H1 (cell line): ENCODE measurements at regions not wholly inside any gene's neighbourhood (a gene's known extent, or its start where the extent isn't known, plus 50 kb on each side); places are given as distances from the start of the nearest gene placed in this dataset.

Source experiments
- CTCF ChIA-PET: fragments of 300-600 bp; sonication (Branson Sonifier 250); formaldehyde crosslinking; loops from one replicate; lab custom pipeline; 2021; ENCODE audit not compliant: partially characterized antibody; lab: Charles Lee
- POLR2A ChIA-PET: fragments of 300-600 bp; sonication (Branson Sonifier 250); formaldehyde crosslinking; loops from one replicate; lab custom pipeline; 2021; ENCODE audit warnings: inconsistent platforms; ENCODE audit not compliant: partially characterized antibody; lab: Charles Lee
- DNase-seq, 2 experiments: peaks; one replicate each; pipeline versions ENCODE4 v3.0.0 to v3.0.0-alpha.2; 2010 to 2022; ENCODE audit warnings: low spot score in 2 of 2, low read depth in 1 of 2, mixed read lengths in 1 of 2
- FAIRE-seq: peaks from 2 replicates; lab custom pipeline; 2011; peaks lifted over from hg19 to GRCh38; lab: Jason Lieb, UNC
- H2AFZ ChIP-seq: 2 replicates; pipeline ENCODE4 v1.8.1; 2012; ENCODE audit warnings: low read length, inconsistent platforms
- H2AK5ac ChIP-seq: 2 replicates; pipeline ENCODE4 v1.6.1; 2013; ENCODE audit warnings: low read depth, low read length
- H2BK120ac ChIP-seq: replicated peaks from 2 replicates; pipeline ENCODE3; 2013; ENCODE audit warnings: low read depth, low read length, inconsistent platforms
- H2BK12ac ChIP-seq: 2 replicates; pipeline ENCODE4 v1.6.1; 2013; ENCODE audit warnings: low read depth, low read length
- H2BK15ac ChIP-seq: 2 replicates; pipeline ENCODE4 v1.6.1; 2013; ENCODE audit warnings: low read length
- H2BK20ac ChIP-seq: 2 replicates; pipeline ENCODE4 v1.6.1; 2013; ENCODE audit warnings: low read length
- H2BK5ac ChIP-seq: 2 replicates; pipeline ENCODE4 v1.6.1; 2013; ENCODE audit warnings: low read depth, low read length
- H3K14ac ChIP-seq: 2 replicates; pipeline ENCODE4 v1.6.1; 2013; ENCODE audit warnings: inconsistent platforms; ENCODE audit not compliant: insufficient read length
- H3K18ac ChIP-seq: 2 replicates; pipeline ENCODE4 v1.6.1; 2013; ENCODE audit warnings: low read length; ENCODE audit errors: extremely low read depth
- H3K23ac ChIP-seq: 2 replicates; pipeline ENCODE4 v1.6.1; 2013; ENCODE audit warnings: inconsistent platforms; ENCODE audit not compliant: insufficient read length
- H3K23me2 ChIP-seq: 2 replicates; pipeline ENCODE4 v1.6.1; 2013; ENCODE audit warnings: low read depth, low read length
- H3K27ac ChIP-seq: 2 replicates; pipeline ENCODE4 v1.6.1; 2011; ENCODE audit warnings: low read depth, low read length, inconsistent platforms
- H3K27me3 ChIP-seq, 4 experiments: replicated peaks in 1 of 4; 1 replicate in 1 of 4; 2 replicates in 3 of 4; pipeline versions ENCODE4 v1.6.1 to v1.8.1; 2011 to 2013; ENCODE audit warnings: low read length in 3 of 4, mild to moderate bottlenecking in 3 of 4, inconsistent platforms in 2 of 4, mixed read lengths in 2 of 4, moderate library complexity in 1 of 4; ENCODE audit not compliant: control insufficient read depth in 3 of 4, insufficient read depth in 3 of 4; ENCODE audit errors: extremely low read depth in 1 of 4
- H3K36me3 ChIP-seq, 4 experiments: 2 replicates each; pipeline versions ENCODE4 v1.6.1 to v1.8.1; 2011 to 2013; ENCODE audit warnings: mild to moderate bottlenecking in 4 of 4, low read length in 3 of 4, moderate library complexity in 2 of 4, control low read depth in 1 of 4, inconsistent platforms in 1 of 4; ENCODE audit not compliant: insufficient read depth in 4 of 4, control insufficient read depth in 2 of 4
- H3K4ac ChIP-seq: replicated peaks from 2 replicates; pipeline ENCODE3; 2013; ENCODE audit warnings: low read length, low read depth, mixed read lengths, inconsistent platforms; ENCODE audit not compliant: insufficient read length
- H3K4me1 ChIP-seq, 4 experiments: replicated peaks in 1 of 4; 1 replicate in 1 of 4; 2 replicates in 3 of 4; pipeline versions ENCODE4 v1.6.1 to v1.8.1; 2011 to 2013; ENCODE audit warnings: low read length in 3 of 4, inconsistent platforms in 2 of 4, mixed read lengths in 1 of 4; ENCODE audit not compliant: insufficient read depth in 4 of 4, control insufficient read depth in 3 of 4
- H3K4me2 ChIP-seq, 2 experiments: 2 replicates each; pipeline versions ENCODE4 v1.6.1 to v1.8.1; 2011 to 2013; ENCODE audit warnings: low read depth in 2 of 2, low read length in 2 of 2, control low read depth in 1 of 2, inconsistent platforms in 1 of 2, mild to moderate bottlenecking in 1 of 2; ENCODE audit not compliant: insufficient read depth in 1 of 2
- H3K4me3 ChIP-seq, 4 experiments: fragments of 200-600, 300-600 bp in 1 of 4; sonication (generic), shearing (Covaris generic), sonication (Bioruptor Twin) in 1 of 4; 2 replicates each; pipeline versions ENCODE4 v1.5.1 to v1.8.1; 2011 to 2016; ENCODE audit warnings: low read length in 4 of 4, low read depth in 3 of 4, control low read depth in 2 of 4, inconsistent platforms in 2 of 4, mild to moderate bottlenecking in 2 of 4, mixed read lengths in 1 of 4, moderate library complexity in 1 of 4; ENCODE audit not compliant: insufficient read depth in 2 of 4; ENCODE audit errors: extremely low read depth in 1 of 4
- H3K56ac ChIP-seq: replicated peaks from 2 replicates; pipeline ENCODE3; 2013; ENCODE audit warnings: low read depth, mild to moderate bottlenecking, mixed read lengths, low read length, inconsistent platforms; ENCODE audit not compliant: insufficient read length
- H3K79me1 ChIP-seq: 2 replicates; pipeline ENCODE4 v1.6.1; 2013; ENCODE audit warnings: low read depth, low read length, control low read depth
- H3K79me2 ChIP-seq, 2 experiments: 2 replicates each; pipeline versions ENCODE4 v1.6.1 to v1.8.1; 2012 to 2013; ENCODE audit warnings: low read length in 2 of 2, mild to moderate bottlenecking in 2 of 2, inconsistent platforms in 1 of 2; ENCODE audit not compliant: insufficient read depth in 2 of 2, control insufficient read depth in 1 of 2
- H3K9ac ChIP-seq, 4 experiments: replicated peaks in 1 of 4; 1 replicate in 1 of 4; 2 replicates in 3 of 4; pipeline versions ENCODE4 v1.6.1 to v1.8.1; 2011 to 2013; ENCODE audit warnings: low read depth in 3 of 4, low read length in 3 of 4, control low read depth in 2 of 4, mild to moderate bottlenecking in 2 of 4, moderate library complexity in 2 of 4, inconsistent platforms in 1 of 4; ENCODE audit errors: extremely low read depth in 1 of 4
- H3K9me3 ChIP-seq, 2 experiments: 2 replicates each; pipeline versions ENCODE4 v1.6.1 to v1.8.1; 2012 to 2013; ENCODE audit warnings: mild to moderate bottlenecking in 2 of 2, moderate library complexity in 2 of 2, control low read depth in 1 of 2, inconsistent platforms in 1 of 2, low read depth in 1 of 2, low read length in 1 of 2, mixed read lengths in 1 of 2; ENCODE audit not compliant: insufficient read depth in 2 of 2
- H4K20me1 ChIP-seq, 2 experiments: replicated peaks in 1 of 2; 2 replicates each; pipeline versions ENCODE3 to v1.8.1; 2011 to 2013; ENCODE audit warnings: inconsistent platforms in 2 of 2, low read length in 2 of 2, mild to moderate bottlenecking in 1 of 2; ENCODE audit not compliant: insufficient read depth in 2 of 2, control insufficient read depth in 1 of 2
- H4K5ac ChIP-seq: 2 replicates; pipeline ENCODE4 v1.6.1; 2013; ENCODE audit warnings: low read length, low read depth, mixed read lengths, inconsistent platforms; ENCODE audit not compliant: insufficient read length
- H4K8ac ChIP-seq: 2 replicates; pipeline ENCODE4 v1.8.0; 2013; ENCODE audit warnings: mild to moderate bottlenecking, moderate library complexity, low read length, inconsistent platforms; ENCODE audit not compliant: insufficient read depth; ENCODE audit errors: extremely low read depth
- H4K91ac ChIP-seq: replicated peaks from 2 replicates; pipeline ENCODE3; 2013; ENCODE audit warnings: low read length, mixed read lengths, inconsistent platforms; ENCODE audit not compliant: insufficient read length
- BRCA1 ChIP-seq: IDR thresholded peaks from 2 replicates; pipeline ENCODE4 v1.6.1; 2012; ENCODE audit warnings: low read depth, low read length, improper control_type of control experiment
- CEBPB ChIP-seq: IDR thresholded peaks from 2 replicates; pipeline ENCODE4 v1.6.1; 2012; ENCODE audit warnings: low read depth, low read length
- EGR1 ChIP-seq: IDR thresholded peaks from 2 replicates; pipeline ENCODE4 v1.6.1; 2011; ENCODE audit warnings: low read depth, low read length, borderline replicate concordance
- POLR2AphosphoS5 ChIP-seq: IDR thresholded peaks from 2 replicates; pipeline ENCODE4 v1.6.1; 2011; ENCODE audit warnings: low read depth, low read length
- SIRT6 ChIP-seq: IDR thresholded peaks from one replicate; pipeline ENCODE4 v1.7.1; 2012; ENCODE audit warnings: low read length, inconsistent platforms
- SIX5 ChIP-seq: IDR thresholded peaks from 2 replicates; pipeline ENCODE4 v1.6.1; 2011; ENCODE audit warnings: mild to moderate bottlenecking, low read depth, low read length
- TAF7 ChIP-seq: optimal IDR thresholded peaks from 2 replicates; pipeline ENCODE3; 2011; ENCODE audit warnings: low read depth, mild to moderate bottlenecking, inconsistent platforms, low read length, moderate library complexity, borderline replicate concordance
- TEAD4 ChIP-seq: IDR thresholded peaks from 2 replicates; pipeline ENCODE4 v1.6.1; 2012; ENCODE audit warnings: low read depth, low read length, inconsistent platforms, mixed read lengths
- ZNF274 ChIP-seq: IDR thresholded peaks from 2 replicates; pipeline ENCODE4 v1.7.0; 2012; ENCODE audit warnings: low read length, borderline replicate concordance; ENCODE audit errors: extremely low read depth

DNA sequence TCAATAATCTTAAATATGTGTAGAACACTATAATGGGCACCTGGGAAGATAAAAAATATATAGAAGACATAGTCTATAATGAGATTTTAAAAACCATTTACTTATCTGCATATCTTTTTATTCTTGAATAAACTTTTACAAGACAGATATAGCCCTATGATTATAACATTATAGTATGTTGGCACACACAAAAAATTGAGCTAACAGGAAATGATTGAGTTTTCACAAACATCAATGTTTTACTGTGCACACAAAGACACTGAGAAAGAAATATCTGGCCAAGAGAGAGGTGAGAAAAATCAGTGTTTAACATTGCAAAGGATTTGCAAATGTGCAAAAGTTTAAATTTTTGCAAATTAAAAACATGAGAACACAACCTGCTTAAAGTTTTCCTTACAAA lies 124.3 kb downstream of the BBS10 start:
- no peak for TF ChIP-seq ZNF274
- TF ChIP-seq TEAD4, result no peak
- no peak for TF ChIP-seq SIRT6
- no peak for TF ChIP-seq EGR1
- no peak for TF ChIP-seq TAF7
- no peak for TF ChIP-seq POLR2AphosphoS5
- no peak for TF ChIP-seq CEBPB
- TF ChIP-seq BRCA1, result no peak
- no peak for TF ChIP-seq SIX5
- H3K56ac ChIP-seq, result no peak overlapping the region
- FAIRE-seq, result no peak

More for the DNA sequence above, 124.3 kb downstream of the BBS10 start:
- Histone ChIP-seq H3K9me3 (no peaks in the 10 kb centered on the region), H2BK15ac (no peak overlapping the region), H3K4me3 (no peak overlapping the region), H2AK5ac (no peak overlapping the region), H3K23ac (no peak overlapping the region), H2BK5ac (no peak overlapping the region), H3K79me2 (no peaks in the 10 kb centered on the region), H3K27ac (no peak overlapping the region), H3K23me2 (no peaks in the 10 kb centered on the region), H2BK120ac (no peak overlapping the region), H4K20me1 (no peaks in the 10 kb centered on the region), H3K4me1 (no peaks in the 10 kb centered on the region), H3K79me1 (no peaks in the 10 kb centered on the region), H3K4ac (no peak overlapping the region), H4K5ac (no peak overlapping the region), H4K8ac (no peak overlapping the region), H3K4me2 (no peak overlapping the region), H3K36me3 (no peaks in the 10 kb centered on the region), H3K14ac (no peak overlapping the region), H2BK20ac (no peak overlapping the region), H3K18ac (no peak overlapping the region), H3K27me3 (no peaks in the 10 kb centered on the region), H2AFZ (no peak overlapping the region), H3K9ac (no peak overlapping the region), H4K91ac (no peak overlapping the region), H2BK12ac (no peak overlapping the region)
- ChIA-PET POLR2A (no interaction called here), CTCF (no interaction called here)
- no peak for DNase-seq
